HG02840 (cell line): ENCODE measurements at regions not wholly inside any gene's neighbourhood (a gene's known extent, or its start where the extent isn't known, plus 50 kb on each side); places are given as distances from the start of the nearest gene placed in this dataset.

Experiments used
- ATAC-seq: cut with Tn5 transposase; IDR thresholded peaks from one replicate; pipeline ENCODE4 v1.9.1; 2021; ENCODE audit warnings: mild to moderate bottlenecking, moderate library complexity, moderate number of reproducible peaks; ENCODE audit not compliant: unreplicated experiment, low FRiP score

- no peak for ATAC-seq
These were observed 62.4 kb upstream of the RARB start for GRCh38 chr3:25365636-25366035.

DNA sequence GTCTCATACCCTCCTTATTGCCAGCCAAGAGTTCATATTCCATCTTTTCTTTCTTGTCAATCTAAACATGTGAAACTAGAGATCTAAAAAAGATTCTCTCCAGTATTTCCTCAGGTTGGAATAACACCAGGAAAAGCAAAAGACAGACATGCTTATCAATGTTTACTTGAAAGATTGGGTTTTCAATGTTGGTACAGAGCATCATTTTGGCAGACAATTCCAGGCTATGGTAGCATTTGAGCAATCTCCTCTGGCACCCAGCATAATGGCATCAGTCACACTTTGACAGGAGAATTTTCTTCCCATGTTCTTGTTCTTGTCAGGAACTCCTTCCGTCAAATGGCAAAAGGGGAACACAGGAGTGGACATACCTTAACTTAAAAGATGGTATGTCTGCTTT lies 61.0 kb upstream of the RARB start:
- ATAC-seq: no peak

DNA sequence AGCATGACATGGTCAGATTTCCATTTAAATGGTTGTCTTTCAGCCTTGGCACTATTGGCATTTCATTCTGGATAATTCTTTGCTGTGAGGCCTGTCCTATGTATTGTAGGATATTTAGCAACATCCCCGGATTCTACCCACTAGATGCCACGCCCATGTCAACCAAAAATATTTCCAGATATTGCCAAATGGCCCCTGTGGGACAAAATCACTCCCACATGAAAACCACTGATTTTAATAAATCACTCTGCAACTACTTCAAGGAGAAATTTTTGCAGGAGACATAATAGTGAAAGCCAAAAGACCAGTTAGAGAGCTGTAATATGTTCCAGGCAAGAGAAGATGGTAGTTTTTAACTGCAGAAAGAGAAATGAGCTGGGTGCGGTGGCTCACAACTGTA lies 55.9 kb upstream of the RARB start:
- no peak for ATAC-seq

DNA sequence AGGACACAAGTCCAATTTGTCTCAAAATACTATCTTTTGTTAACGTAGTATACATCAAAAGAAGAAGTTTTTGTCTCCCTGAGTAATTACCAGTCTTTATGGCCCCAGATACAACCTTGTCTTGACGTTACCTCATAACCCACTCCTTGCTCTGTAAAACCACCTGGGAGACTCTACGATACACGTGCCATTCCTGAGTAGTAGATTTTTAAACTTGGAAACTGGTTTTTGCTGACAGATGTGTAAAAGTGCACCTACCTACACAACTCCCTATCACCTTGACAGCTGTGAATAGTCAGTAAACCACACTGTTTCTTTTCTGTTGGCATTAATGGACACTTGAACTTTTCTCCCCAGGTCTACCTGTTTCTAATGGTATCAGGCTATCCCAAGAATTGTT lies 51.7 kb upstream of the RARB start:
- ATAC-seq: no peak

- no peak for ATAC-seq
These were observed 51.0 kb upstream of the RARB start for GRCh38 chr3:25377042-25377441.
